ENCODE measurements at regions not wholly inside any gene's neighbourhood (a gene's known extent, or its start where the extent isn't known, plus 50 kb on each side); places are given as distances from the start of the nearest gene placed in this dataset.

DNA sequence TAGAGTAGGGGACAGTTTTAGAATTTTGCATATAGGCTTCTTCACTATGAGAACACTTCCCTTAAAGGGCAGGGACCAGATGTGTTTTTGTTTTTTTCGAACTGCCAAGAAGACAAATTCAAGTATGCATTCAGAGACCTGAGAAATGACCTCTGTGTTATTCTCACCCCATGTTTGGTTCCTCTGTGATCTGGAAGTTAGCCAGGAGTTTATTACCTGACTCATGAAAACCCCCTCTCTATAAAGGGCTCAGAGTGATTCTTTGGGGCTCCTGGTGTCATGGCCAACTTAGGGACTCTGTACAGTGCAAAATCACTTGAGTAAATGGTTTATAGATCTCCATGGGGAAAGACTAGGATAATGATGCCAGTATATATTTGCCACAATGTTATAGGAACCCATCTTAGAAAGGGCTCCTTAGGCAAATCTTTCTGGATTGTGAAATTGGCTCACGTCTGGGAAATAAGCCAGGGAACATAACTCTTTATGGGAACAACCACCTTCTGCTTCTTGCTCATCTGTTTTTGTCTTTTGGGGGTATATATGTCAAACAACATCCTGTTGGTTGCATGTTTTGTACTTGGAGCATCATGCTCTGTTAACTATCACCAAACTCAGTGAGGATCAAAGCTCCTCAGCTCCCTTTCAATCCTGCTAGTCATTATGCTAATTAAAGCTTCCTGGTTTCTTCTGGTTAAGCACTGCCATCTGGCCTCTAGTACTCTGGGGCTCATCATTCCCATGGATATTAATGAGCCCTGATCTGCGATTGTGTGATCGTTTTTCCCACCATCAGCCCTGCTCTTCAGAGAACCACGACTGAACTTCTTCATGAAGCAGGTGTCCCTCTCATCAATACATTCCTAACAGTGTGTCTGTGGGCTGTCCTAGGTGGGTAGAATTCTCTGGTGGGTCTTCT is 173.4 kb upstream of the CDH12 start:
- DNase-seq: no peak
- in situ Hi-C loops (cut with MboI; ENCODE audit: low pct_unique_long_range_greater_than_20kb, low sequenced_read_pairs): no loop called here

DNA sequence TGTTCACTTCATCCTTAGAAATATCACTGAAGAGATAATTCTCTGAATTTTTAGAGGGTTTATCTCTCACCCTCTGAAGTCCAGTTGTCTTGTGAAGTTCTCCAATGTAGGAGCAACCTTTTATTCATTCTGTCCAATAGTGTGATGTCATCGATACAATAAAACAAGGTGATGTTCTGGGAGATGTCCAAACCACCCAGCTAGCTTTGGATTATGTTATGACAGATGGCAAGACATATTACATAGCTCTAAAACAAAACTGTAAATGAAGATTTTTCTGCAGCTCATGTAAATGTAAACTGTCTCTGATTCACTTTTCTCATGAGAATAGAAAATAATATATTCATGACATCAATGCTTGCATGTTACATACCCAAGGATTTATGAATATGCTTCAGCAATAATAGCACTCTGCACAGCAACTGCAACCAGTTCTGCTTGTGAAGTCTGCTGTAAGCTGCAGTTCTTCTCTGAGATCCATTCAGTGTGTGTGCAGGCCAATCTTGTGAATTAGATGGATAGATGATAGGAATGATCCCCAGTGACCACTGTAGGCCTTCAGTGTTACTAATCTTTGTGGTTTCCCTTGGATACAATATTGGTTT is 172.6 kb upstream of the CDH12 start:
- in situ Hi-C loops (cut with MboI; ENCODE audit: low pct_unique_long_range_greater_than_20kb, low sequenced_read_pairs): no loop called here
- no peak for DNase-seq

DNA sequence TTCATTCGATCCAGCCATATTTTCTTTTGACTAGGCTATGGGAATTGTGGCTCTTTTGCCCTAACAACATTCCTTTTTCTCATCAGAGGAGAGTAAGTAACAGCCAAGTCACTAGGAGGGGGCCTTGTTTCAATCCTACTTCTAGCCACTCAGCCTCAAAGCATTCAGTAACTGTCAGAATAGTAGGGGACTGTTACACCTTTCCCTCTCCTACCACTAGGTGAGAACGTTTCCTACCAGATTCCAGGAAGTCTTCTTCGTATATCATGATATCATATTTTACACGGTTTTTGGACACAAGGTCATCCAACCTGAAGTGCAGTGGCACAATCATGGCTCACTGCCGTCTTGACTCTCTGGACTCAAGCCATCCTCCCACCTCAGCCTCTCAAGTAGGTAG is 171.3 kb upstream of the CDH12 start:
- no peak for DNase-seq
- in situ Hi-C loops (cut with MboI; ENCODE audit: low pct_unique_long_range_greater_than_20kb, low sequenced_read_pairs): no loop called here

DNA sequence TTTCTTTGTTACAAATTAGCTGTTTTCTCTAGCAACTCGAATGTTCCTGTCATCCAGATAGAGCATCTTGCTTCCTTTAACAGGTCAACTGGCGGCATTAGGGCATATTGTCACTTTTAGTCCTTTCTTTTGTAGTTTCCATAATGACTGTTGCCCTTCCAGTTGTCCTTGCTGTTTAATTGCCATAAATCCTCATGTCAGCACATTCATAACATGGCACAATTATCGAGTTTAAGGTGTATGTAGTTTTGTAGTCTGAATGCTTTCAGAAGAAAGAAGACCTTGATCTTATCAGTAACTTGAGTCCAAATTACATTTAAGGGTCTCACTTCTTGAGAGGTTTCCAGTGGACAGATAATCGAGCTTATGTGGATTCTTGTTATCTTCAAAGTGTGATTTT is 161.7 kb upstream of the CDH12 start:
- DNase-seq: no peak
- in situ Hi-C loops (cut with MboI; ENCODE audit: low pct_unique_long_range_greater_than_20kb, low sequenced_read_pairs): no loop called here

DNA sequence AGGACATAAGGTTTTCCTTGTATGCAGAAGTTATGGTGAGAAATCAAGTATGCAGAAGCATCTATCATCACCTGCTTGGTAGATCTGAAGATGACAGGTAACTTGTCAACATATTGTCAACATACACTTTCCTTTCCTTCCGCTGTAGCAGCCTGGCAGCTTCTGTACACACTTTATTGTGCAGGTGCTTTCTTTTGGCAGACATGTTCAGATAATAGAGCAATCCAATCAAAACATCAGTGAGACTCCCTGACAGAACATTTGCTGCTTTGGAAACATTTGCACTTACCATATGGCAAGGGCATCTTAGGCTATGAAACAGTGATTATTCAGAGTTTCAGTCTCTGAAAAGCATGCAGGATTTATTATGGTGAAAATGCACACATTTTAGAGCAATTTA is 161.1 kb upstream of the CDH12 start:
- DNase-seq: no peak
- in situ Hi-C loops (cut with MboI; ENCODE audit: low pct_unique_long_range_greater_than_20kb, low sequenced_read_pairs): no loop called here

DNA sequence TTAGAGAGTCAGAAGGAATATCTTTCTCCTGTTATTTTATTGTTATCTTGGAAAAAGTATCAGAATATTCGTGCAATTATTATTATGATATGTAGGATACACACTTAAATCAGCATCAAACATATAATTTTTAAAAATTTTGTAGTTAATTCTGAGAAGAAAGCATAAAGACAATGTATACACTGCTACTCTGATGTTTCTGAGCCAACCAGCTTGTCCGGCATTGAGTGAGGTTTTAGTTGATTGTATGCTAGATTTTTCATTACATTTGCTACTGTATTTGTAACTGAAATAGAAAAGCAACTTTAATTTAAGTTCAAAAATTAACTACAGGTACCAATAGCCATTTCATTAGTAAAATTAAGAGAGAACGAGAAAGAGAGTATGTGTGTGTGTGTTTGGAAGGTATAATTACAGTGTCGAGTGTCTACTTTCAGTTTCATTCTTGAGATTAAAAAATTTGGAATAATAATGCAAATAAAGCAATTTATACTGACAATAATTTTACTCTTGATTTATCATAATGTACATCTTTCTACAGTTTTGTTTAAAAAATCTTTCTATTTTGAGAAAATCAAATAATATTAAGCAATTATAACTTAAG is 160.4 kb upstream of the CDH12 start:
- no peak for DNase-seq
- in situ Hi-C loops (cut with MboI; ENCODE audit: low pct_unique_long_range_greater_than_20kb, low sequenced_read_pairs): no loop called here

DNA sequence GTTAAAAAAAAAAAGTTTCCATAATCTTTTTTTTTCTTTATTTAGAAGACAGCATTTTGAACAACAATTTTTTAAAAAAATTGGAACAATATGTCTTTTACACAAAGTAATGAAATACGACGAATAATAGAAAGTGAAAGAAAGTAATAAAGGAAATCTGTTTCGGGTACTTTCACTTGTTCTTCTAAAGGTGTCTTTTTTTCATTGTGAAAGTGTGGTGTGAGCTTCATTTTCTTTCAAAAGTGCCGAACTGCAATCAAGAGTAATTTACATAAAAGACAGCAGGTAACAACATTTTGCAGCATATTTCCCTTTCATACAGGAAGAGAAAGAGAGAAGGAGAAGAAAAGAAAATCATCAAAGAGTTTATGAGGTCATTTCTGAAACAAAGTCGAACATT is 159.7 kb upstream of the CDH12 start:
- in situ Hi-C loops (cut with MboI; ENCODE audit: low pct_unique_long_range_greater_than_20kb, low sequenced_read_pairs): no loop called here

DNA sequence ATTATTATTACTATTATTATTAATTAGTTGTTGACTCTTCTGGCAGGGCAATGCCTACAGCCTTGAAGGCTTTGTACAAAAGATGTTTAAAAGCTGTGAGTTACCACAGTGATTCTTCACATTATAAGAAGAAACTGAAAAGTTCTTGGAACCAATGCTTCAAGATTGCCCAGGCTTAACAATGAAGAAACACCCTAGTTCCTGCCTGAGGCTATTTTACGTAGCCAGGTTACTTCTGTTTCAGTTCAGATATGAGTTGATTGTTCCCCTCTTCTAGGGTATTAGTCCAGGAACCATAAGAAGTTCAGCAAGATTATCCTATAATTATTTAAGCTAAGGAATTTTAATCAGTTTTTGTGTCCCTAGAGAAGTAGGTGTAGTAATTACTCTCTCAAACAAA is 154.6 kb upstream of the CDH12 start:
- DNase-seq: no peak
- in situ Hi-C loops (cut with MboI; ENCODE audit: low pct_unique_long_range_greater_than_20kb, low sequenced_read_pairs): no loop called here

More for the DNA sequence above, 159.7 kb upstream of the CDH12 start:
- DNase-seq: no peak

DNA sequence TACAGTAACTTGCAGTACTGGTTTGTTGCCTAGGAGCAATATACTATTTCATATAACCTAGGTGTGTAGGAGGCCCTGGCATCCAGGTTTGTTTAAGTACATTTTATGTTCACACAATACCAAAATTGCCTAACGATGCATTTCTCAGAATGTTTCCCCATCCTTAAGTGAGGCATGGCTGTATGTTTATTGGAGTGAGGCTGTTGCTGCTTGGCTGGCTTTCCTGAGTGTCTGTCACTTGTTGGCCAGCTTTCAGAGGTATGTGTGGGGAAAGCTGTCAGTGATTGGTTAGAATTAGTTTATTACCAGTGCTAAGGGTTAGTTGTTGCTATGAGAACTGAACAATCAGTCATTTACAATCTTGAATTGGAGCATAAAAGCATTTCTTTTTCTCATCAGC is 154.1 kb upstream of the CDH12 start:
- DNase-seq: no peak
- in situ Hi-C loops (cut with MboI; ENCODE audit: low pct_unique_long_range_greater_than_20kb, low sequenced_read_pairs): no loop called here

DNA sequence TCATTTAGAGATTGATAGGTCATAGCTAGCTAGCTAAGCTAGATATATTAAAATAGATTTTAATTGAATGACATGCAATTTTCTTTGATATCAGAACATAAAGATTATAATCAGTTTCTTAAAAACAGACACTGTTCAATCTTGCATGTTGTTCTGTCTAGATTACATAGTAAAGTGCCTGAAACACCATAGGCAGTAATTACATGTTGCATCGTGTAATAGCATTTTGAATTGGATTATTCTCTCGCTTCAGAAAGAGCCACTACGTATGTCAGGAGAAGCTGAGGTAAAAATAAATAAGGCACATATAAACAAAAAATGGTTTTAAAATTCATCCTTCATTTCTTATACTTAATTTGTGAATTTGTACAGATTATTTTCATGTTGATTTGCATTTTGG is 148.0 kb upstream of the CDH12 start:
- no peak for DNase-seq

DNA sequence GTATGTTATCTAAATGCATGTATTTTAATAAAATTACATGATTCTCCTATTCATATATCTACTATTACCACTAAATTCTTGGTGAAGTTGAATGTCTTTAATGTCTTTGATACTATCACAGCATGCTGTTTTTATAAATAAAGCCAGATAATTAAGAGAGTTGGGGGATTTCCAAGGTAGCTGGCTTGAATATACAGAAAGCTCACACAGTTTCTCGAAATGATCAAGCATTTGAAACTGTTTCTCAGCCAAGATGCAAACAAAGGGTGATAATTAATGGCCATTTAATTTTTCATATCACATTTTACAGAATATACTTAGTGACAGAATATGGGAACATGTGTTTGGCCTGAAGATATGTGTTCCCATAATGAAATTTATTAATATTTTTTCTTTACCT is 145.6 kb upstream of the CDH12 start:
- no peak for DNase-seq
- in situ Hi-C loops (cut with MboI; ENCODE audit: low pct_unique_long_range_greater_than_20kb, low sequenced_read_pairs): no loop called here

More for the DNA sequence above, 148.0 kb upstream of the CDH12 start:
- in situ Hi-C loops (cut with MboI; ENCODE audit: low pct_unique_long_range_greater_than_20kb, low sequenced_read_pairs): no loop called here

DNA sequence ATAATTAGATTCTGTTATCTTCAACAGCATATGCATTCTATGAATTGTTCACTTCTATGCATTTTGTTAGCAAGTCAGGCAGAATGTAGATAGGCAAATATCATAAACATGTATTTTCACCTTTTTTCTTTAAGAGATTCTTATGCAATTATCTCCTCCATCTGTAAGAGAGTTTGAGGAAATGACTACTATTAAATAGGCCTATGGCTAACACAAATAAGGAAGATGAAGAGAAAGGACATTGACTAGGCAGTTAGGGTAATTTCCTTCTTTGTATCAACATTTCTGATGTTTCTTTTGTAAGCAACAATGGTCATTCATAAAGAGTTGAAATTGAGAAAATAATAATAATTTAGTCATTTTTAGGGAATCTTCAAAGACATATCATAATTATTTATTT is 145.2 kb upstream of the CDH12 start:
- in situ Hi-C loops (cut with MboI; ENCODE audit: low pct_unique_long_range_greater_than_20kb, low sequenced_read_pairs): no loop called here
- DNase-seq: no peak

DNA sequence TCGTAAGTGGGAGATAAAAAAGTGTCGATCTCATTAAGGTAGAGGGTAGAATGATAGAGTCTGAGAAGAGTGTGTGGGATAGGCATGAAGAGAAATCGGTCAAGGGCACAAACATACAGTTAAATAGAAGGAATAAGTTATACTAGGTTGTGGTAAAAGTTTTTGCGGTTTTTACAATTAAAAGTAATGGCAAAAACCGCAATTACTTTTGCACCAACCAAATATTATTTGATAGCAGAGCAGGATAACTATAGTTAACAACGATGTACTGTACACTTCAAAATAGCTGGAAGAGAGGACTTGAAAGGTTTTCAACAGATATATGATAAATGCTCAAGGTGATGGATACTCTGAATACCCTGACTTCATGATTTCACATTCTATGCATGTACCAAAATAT is 135.8 kb upstream of the CDH12 start:
- in situ Hi-C loops (cut with MboI; ENCODE audit: low pct_unique_long_range_greater_than_20kb, low sequenced_read_pairs): no loop called here
- DNase-seq: no peak

DNA sequence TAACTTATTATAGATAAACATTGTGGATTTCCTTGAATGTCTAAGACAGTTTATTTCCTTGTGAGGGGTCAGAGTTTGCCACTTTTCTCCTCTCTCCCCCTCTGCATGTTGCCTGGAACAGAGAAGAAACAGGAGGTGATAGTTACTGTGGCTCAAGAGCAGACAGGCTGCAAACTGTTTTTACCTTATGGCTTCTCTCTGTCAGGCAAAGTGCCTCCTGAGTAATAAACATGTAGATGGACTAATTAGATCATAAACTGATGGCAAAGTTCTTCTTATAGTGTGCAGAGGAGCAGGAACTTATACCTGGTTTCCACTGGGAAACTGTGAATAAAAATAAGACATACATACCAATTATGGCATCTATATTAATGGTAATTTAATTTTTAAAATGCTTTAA is 133.1 kb upstream of the CDH12 start:
- in situ Hi-C loops (cut with MboI; ENCODE audit: low pct_unique_long_range_greater_than_20kb, low sequenced_read_pairs): no loop called here
- no peak for DNase-seq

DNA sequence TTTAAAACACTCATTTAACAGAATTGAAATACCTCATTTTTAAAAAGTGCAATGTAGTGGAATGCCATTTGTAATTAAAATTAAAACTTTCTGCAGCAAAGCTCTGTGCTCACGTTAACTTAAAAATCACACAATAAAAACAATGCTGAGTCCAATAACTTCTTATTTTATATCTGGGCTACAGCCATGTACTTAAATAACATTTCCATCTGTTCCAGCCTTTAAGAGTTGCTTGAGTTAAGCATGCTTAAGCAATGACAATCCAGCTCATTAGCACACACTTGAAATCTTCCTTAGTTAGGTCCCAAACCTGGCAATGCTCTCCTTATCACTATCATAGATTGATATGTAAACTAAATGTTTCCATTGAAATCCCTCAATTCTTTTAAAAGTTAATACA is 132.3 kb upstream of the CDH12 start:
- no peak for DNase-seq
- in situ Hi-C loops (cut with MboI; ENCODE audit: low pct_unique_long_range_greater_than_20kb, low sequenced_read_pairs): no loop called here

DNA sequence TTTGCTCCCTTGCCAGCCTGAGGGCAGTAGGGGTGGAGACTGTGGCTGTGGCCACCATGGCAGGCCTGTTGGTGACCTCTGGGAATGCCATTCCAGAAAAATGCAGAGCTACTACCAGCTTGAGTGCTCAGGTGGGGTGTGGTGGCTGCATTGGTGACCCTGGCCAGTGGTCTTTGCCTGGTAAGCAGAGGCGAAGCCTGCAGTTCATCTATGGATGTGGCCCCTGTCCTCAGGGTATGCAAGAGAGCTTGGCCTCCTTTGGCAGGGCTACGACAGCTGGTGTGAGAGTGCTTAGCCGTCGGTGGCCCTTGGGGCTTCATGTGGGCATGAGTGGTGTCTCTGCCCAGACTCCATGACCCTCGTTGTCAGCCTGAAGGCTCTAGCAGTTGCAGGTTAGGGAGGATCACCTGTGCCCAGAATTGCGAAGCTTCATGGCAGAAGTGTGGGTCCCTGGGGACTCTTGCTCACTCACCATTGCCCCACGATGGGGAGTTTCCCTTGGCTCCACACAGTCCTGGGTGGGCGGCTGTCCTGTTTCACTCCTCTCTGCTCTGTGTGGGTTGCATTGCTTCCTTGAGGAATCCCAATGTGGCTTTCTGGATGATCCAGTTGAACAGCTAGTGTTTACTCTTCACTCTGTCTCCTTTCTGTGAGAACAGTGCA is 117.9 kb upstream of the CDH12 start:
- DNase-seq: no peak
- in situ Hi-C loops (cut with MboI; ENCODE audit: low pct_unique_long_range_greater_than_20kb, low sequenced_read_pairs): no loop called here

DNA sequence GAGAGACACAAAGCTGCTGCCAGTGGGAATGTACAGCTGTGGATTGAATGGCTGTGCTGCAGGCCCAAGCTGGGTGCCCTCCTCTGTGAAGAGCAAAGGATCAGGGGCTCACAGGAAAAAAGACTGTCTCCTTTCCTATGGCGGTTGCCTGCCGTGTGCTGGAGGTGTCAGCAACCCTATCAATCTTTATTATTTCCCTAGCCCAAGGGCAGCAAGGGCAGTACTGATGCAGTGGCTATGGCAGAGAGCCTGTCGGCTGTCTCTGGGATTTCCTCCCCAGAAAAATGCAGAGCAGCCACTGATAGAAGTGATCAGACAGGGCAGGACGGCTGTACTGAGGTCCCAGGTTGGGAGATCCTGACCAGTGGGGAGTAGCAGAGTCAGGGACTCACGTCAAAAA is 117.3 kb upstream of the CDH12 start:
- no peak for DNase-seq
- in situ Hi-C loops (cut with MboI; ENCODE audit: low pct_unique_long_range_greater_than_20kb, low sequenced_read_pairs): no loop called here

DNA sequence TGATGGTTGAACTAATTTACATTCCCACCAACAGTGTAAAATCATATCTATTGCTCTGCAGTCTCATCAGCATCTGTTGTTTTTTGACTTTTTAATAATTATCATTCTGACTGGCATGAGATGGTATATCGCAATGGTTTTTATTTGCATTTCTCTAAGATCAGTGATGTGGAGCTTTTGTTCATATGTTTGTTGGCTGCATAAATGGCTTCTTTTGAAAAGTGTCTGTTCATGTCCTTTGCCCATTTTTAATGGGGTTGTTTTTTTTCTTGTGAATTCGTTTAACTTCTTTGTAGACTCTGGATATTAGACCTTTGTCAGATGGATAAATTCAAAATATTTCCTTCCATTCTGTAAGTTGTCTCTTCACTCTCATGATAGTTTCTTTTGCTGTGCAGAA is 115.2 kb upstream of the CDH12 start:
- DNase-seq: no peak
- in situ Hi-C loops (cut with MboI; ENCODE audit: low pct_unique_long_range_greater_than_20kb, low sequenced_read_pairs): no loop called here

DNA sequence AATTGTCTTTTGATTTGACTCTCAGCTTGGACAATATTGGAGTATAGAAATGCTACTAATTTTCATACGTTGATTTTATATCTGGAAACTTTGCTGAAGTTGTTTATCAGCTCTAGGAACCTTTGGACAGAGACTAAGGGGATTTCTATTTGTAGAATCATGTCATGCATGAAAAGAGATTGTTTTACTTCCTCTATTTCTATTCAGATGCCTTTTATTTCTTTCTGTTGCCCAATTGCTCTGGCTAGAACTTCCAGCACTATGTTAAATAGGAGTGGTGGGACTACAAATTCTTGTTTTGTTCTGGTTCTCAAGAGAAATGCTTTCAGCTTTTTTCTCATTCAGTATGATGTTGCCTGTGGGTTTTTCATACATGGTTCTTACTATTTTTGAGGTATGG is 112.8 kb upstream of the CDH12 start:
- in situ Hi-C loops (cut with MboI; ENCODE audit: low pct_unique_long_range_greater_than_20kb, low sequenced_read_pairs): no loop called here

DNA sequence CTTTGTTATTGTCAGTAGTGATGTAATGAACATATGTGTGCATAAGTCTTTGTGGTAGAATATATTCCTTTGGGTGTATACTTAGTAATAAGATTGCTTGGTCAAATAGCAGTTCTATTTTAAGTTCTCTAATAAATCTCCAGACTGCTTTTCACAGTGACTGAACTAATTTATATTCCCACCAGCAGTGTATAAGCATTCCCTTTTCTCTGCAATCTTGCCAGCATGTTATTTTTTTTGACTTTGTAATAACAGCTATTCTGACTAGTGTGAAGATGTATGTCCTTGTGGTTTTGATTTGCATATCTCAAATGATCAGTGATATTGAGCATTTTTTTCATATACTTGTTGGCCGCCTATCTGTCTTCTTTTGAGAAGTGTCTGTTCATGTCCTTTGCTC is 111.5 kb upstream of the CDH12 start:
- no peak for DNase-seq
- in situ Hi-C loops (cut with MboI; ENCODE audit: low pct_unique_long_range_greater_than_20kb, low sequenced_read_pairs): no loop called here

More for the DNA sequence above, 112.8 kb upstream of the CDH12 start:
- peak; percentile 12 for DNase-seq
